ENCODE measurements at regions not wholly inside any gene's neighbourhood (a gene's known extent, or its start where the extent isn't known, plus 50 kb on each side); places are given as distances from the start of the nearest gene placed in this dataset.

- ChIA-PET CTCF (no interaction called here), POLR2A (interaction anchor here (0.5 to 0.6 kb wide), 2 partner anchors 139 to 1358 kb away, joined by 3 read pairs; no protein-coding TSS in a partner anchor)
- TF ChIP-seq CTCF (IDR thresholded peaks at IDR 0.05; ENCODE audit: low read depth, low read length) = no peak
- H3K9me3 ChIP-seq (ENCODE audit: control insufficient read depth, insufficient read depth, low read length) = no peaks in the 10 kb centered on the region; the same call in 1 of the 2 replicates
- no peak overlapping the region for H3K4me3 ChIP-seq (ENCODE audit: low read depth, low read length)
- H3K27me3 ChIP-seq (ENCODE audit: control insufficient read depth, insufficient read depth, low read length) = peaks cover 36% of the 10 kb centered on the region
- no peak overlapping the region for H3K27ac ChIP-seq (ENCODE audit: low read depth, low read length)
- no peak for DNase-seq (ENCODE audit: low read depth, low spot score)
These were observed 53.4 kb upstream of the ODC1 start for GRCh38 chr2:10501451-10501961.

- H3K27ac ChIP-seq (ENCODE audit: low read depth, low read length) = no peak overlapping the region
- no peaks in the 10 kb centered on the region; the same call in 1 of the 2 replicates for H3K9me3 ChIP-seq (ENCODE audit: control insufficient read depth, insufficient read depth, low read length)
- DNase-seq (ENCODE audit: low read depth, low spot score) = no peak
- POLR2A ChIA-PET = interaction anchor here (0.5 kb wide), 1 partner anchor 1359 kb away, joined by 3 read pairs; no protein-coding TSS in a partner anchor
- CTCF ChIA-PET = no interaction called here
- peaks cover 35% of the 10 kb centered on the region for H3K27me3 ChIP-seq (ENCODE audit: control insufficient read depth, insufficient read depth, low read length)
- H3K4me3 ChIP-seq (ENCODE audit: low read depth, low read length) = no peak overlapping the region
- no peak for TF ChIP-seq CTCF (IDR thresholded peaks at IDR 0.05; ENCODE audit: low read depth, low read length)
These were observed 52.7 kb upstream of the ODC1 start for GRCh38 chr2:10500601-10501361.

GRCh38 chr2:10499911-10500521 lies 51.9 kb upstream of the ODC1 start:
- POLR2A ChIA-PET = no interaction called here
- CTCF ChIA-PET = no interaction called here
- H3K9me3 ChIP-seq (ENCODE audit: control insufficient read depth, insufficient read depth, low read length) = no peaks in the 10 kb centered on the region; the same call in 1 of the 2 replicates

GRCh38 chr2:10499275-10499907 lies 51.3 kb upstream of the ODC1 start:
- no peak for DNase-seq (ENCODE audit: low read depth, low spot score)
- Histone ChIP-seq H3K27ac (ENCODE audit: low read depth, low read length) (no peak overlapping the region), H3K9me3 (ENCODE audit: control insufficient read depth, insufficient read depth, low read length) (no peaks in the 10 kb centered on the region; the same call in 1 of the 2 replicates), H3K4me3 (ENCODE audit: low read depth, low read length) (no peak overlapping the region), H3K27me3 (ENCODE audit: control insufficient read depth, insufficient read depth, low read length) (peaks cover 26% of the 10 kb centered on the region)
- CTCF ChIA-PET = no interaction called here
- POLR2A ChIA-PET = no interaction called here
- no peak for TF ChIP-seq CTCF (IDR thresholded peaks at IDR 0.05; ENCODE audit: low read depth, low read length)

More at GRCh38 chr2:10499911-10500521, 51.9 kb upstream of the ODC1 start:
- H3K27me3 ChIP-seq (ENCODE audit: control insufficient read depth, insufficient read depth, low read length) = peaks cover 32% of the 10 kb centered on the region
- no peak overlapping the region for H3K4me3 ChIP-seq (ENCODE audit: low read depth, low read length)
- no peak overlapping the region for H3K27ac ChIP-seq (ENCODE audit: low read depth, low read length)
- DNase-seq (ENCODE audit: low read depth, low spot score) = no peak
- TF ChIP-seq CTCF (IDR thresholded peaks at IDR 0.05; ENCODE audit: low read depth, low read length) = no peak
